H9 (cell line): ENCODE measurements at regions not wholly inside any gene's neighbourhood (a gene's known extent, or its start where the extent isn't known, plus 50 kb on each side); places are given as distances from the start of the nearest gene placed in this dataset.

Experiments used
- DNase-seq: peaks from one replicate; pipeline ENCODE4 v3.0.0-alpha.2; 2017
- H2AFZ ChIP-seq: one replicate; pipeline ENCODE4 v1.6.1; 2013; ENCODE audit warnings: mild to moderate bottlenecking, low read length, control low read depth, moderate library complexity
- H2AK5ac ChIP-seq: 2 replicates; pipeline ENCODE4 v1.6.1; 2013; ENCODE audit warnings: low read length, control low read depth, mixed read lengths; ENCODE audit not compliant: insufficient read length
- H2BK120ac ChIP-seq: one replicate; pipeline ENCODE4 v1.6.1; 2013; ENCODE audit warnings: low read depth, mild to moderate bottlenecking, low read length, control low read depth, inconsistent platforms; ENCODE audit not compliant: poor library complexity, severe bottlenecking
- H2BK12ac ChIP-seq: 2 replicates; pipeline ENCODE4 v1.6.1; 2013; ENCODE audit warnings: low read length, control low read depth, mixed read lengths, low read depth; ENCODE audit not compliant: insufficient read length
- H2BK15ac ChIP-seq: 2 replicates; pipeline ENCODE4 v1.6.1; 2013; ENCODE audit warnings: low read depth, low read length, control low read depth
- H2BK20ac ChIP-seq: one replicate; pipeline ENCODE4 v1.6.1; 2013; ENCODE audit warnings: low read depth, mild to moderate bottlenecking, low read length, control low read depth, inconsistent platforms; ENCODE audit not compliant: poor library complexity, severe bottlenecking
- H2BK5ac ChIP-seq: 2 replicates; pipeline ENCODE4 v1.6.1; 2013; ENCODE audit warnings: low read length, control low read depth, mixed read lengths; ENCODE audit not compliant: insufficient read length
- H3K14ac ChIP-seq: 2 replicates; pipeline ENCODE4 v1.6.1; 2013; ENCODE audit warnings: low read length, control low read depth; ENCODE audit not compliant: insufficient read depth
- H3K18ac ChIP-seq: 2 replicates; pipeline ENCODE4 v1.6.1; 2013; ENCODE audit warnings: low read depth, mild to moderate bottlenecking, mixed read lengths, low read length, control low read depth; ENCODE audit not compliant: insufficient read length
- H3K23ac ChIP-seq: 2 replicates; pipeline ENCODE4 v1.6.1; 2013; ENCODE audit warnings: low read length, control low read depth, mixed read lengths, low read depth; ENCODE audit not compliant: insufficient read length
- H3K23me2 ChIP-seq: 2 replicates; pipeline ENCODE4 v1.6.1; 2013; ENCODE audit warnings: low read depth, mild to moderate bottlenecking, mixed read lengths, low read length, control low read depth; ENCODE audit not compliant: insufficient read length, poor library complexity, severe bottlenecking
- H3K27ac ChIP-seq: 2 replicates; pipeline ENCODE4 v1.5.1; 2013; ENCODE audit warnings: low read length, control low read depth, mixed read lengths, low read depth; ENCODE audit not compliant: insufficient read length
- H3K27me3 ChIP-seq: 2 replicates; pipeline ENCODE4 v1.6.1; 2013; ENCODE audit warnings: low read length, control low read depth, inconsistent platforms; ENCODE audit not compliant: insufficient read depth
- H3K4ac ChIP-seq: 2 replicates; pipeline ENCODE4 v1.6.1; 2013; ENCODE audit warnings: low read depth, mild to moderate bottlenecking, control low read depth, inconsistent platforms, low read length, moderate library complexity
- H3K4me1 ChIP-seq: 2 replicates; pipeline ENCODE4 v1.6.1; 2013; ENCODE audit warnings: low read length, control low read depth, inconsistent platforms; ENCODE audit not compliant: insufficient read depth
- H3K4me2 ChIP-seq: 2 replicates; pipeline ENCODE4 v1.6.1; 2013; ENCODE audit warnings: low read length, control low read depth, mixed read lengths; ENCODE audit not compliant: insufficient read length, insufficient read depth
- H3K56ac ChIP-seq: 2 replicates; pipeline ENCODE4 v1.6.1; 2013; ENCODE audit warnings: low read depth, mild to moderate bottlenecking, mixed read lengths, low read length, control low read depth; ENCODE audit not compliant: insufficient read length
- H3K79me1 ChIP-seq: 2 replicates; pipeline ENCODE4 v1.6.1; 2013; ENCODE audit warnings: low read depth, mild to moderate bottlenecking, moderate library complexity, low read length, control low read depth, inconsistent platforms; ENCODE audit not compliant: insufficient read depth, poor library complexity, severe bottlenecking
- H3K79me2 ChIP-seq: 2 replicates; pipeline ENCODE4 v1.6.1; 2013; ENCODE audit warnings: low read length, control low read depth, inconsistent platforms; ENCODE audit not compliant: insufficient read depth
- H3K9ac ChIP-seq: 2 replicates; pipeline ENCODE4 v1.6.1; 2013; ENCODE audit warnings: low read length, control low read depth, mixed read lengths; ENCODE audit not compliant: insufficient read length; ENCODE audit errors: extremely low read depth
- H3K9me3 ChIP-seq: one replicate; pipeline ENCODE4 v1.6.1; 2013; ENCODE audit warnings: low read depth, low read length, inconsistent platforms; ENCODE audit not compliant: control insufficient read depth
- H3T11ph ChIP-seq: one replicate; pipeline ENCODE4 v1.6.1; 2013; ENCODE audit warnings: mild to moderate bottlenecking, low read length, control low read depth, inconsistent platforms
- H4K20me1 ChIP-seq: one replicate; pipeline ENCODE4 v1.6.1; 2013; ENCODE audit not compliant: control insufficient read depth, insufficient read length, insufficient read depth
- H4K5ac ChIP-seq: 2 replicates; pipeline ENCODE4 v1.6.1; 2013; ENCODE audit warnings: low read depth, mild to moderate bottlenecking, mixed read lengths, low read length, control low read depth; ENCODE audit not compliant: insufficient read length
- H4K8ac ChIP-seq: replicated peaks from 2 replicates; pipeline ENCODE4 v1.6.1; 2013; ENCODE audit warnings: low read length, control low read depth, mixed read lengths, low read depth; ENCODE audit not compliant: insufficient read length
- H4K91ac ChIP-seq: 2 replicates; pipeline ENCODE4 v1.6.1; 2013; ENCODE audit warnings: low read depth, mild to moderate bottlenecking, moderate library complexity, mixed read lengths, low read length, control low read depth; ENCODE audit not compliant: insufficient read length
- H3K27ac Mint-ChIP-seq, 3 experiments: 2 replicates in 2 of 3; 3 replicates in 1 of 3; pipeline ENCODE4 v1.8.0; 2020 to 2021; ENCODE audit warnings: mixed read lengths in 3 of 3, mild to moderate bottlenecking in 1 of 3, moderate library complexity in 1 of 3
- H3K27me3 Mint-ChIP-seq: 2 replicates; pipeline ENCODE4 v1.8.0; 2021; ENCODE audit warnings: low read depth, mild to moderate bottlenecking, moderate library complexity, mixed read lengths
- H3K36me3 Mint-ChIP-seq, 3 experiments: 2 replicates in 2 of 3; 3 replicates in 1 of 3; pipeline ENCODE4 v1.8.0; 2020 to 2021; ENCODE audit warnings: low read depth in 3 of 3, mixed read lengths in 3 of 3; ENCODE audit not compliant: insufficient read depth in 1 of 3
- H3K4me1 Mint-ChIP-seq, 2 experiments: 2 replicates each; pipeline ENCODE4 v1.8.0; 2020; ENCODE audit warnings: mixed read lengths in 2 of 2
- H3K4me3 Mint-ChIP-seq, 2 experiments: 2 replicates in 1 of 2; 3 replicates in 1 of 2; pipeline ENCODE4 v1.8.0; 2020 to 2021; ENCODE audit warnings: mild to moderate bottlenecking in 2 of 2, mixed read lengths in 2 of 2, moderate library complexity in 1 of 2
- H3K9me3 Mint-ChIP-seq, 2 experiments: 2 replicates in 1 of 2; 3 replicates in 1 of 2; pipeline ENCODE4 v1.8.0; 2020; ENCODE audit warnings: mild to moderate bottlenecking in 2 of 2, mixed read lengths in 2 of 2, moderate library complexity in 1 of 2
- WGBS: extraction: QIAGEN DNeasy Blood & Tissue Kit; methylation state at CpG from one replicate; pipeline ENCODE4 v1.1.7; 2013; ENCODE audit warnings: missing lambda C conversion rate, low lambda C conversion rate, mixed read lengths; ENCODE audit not compliant: insufficient read length; ENCODE audit errors: extremely low coverage; 5-methylcytosine and 5-hydroxymethylcytosine counted together
- TF ChIP-seq, protein P1 (sequence below): fragments of 200-600 bp; sonication (generic); conservative IDR thresholded peaks from 3 replicates; pipeline ENCODE4 v1.8.0; 2021; ENCODE audit warnings: antibody characterized with exemption, mild to moderate bottlenecking

GRCh38 chr1:177789956-177790355, 179.9 kb downstream of the SEC16B start:
- H2AK5ac ChIP-seq = no peak overlapping the region
- no peak overlapping the region for H4K8ac ChIP-seq
- H2BK15ac ChIP-seq = no peak overlapping the region
- no CpG with 5 or more reads among the region's 3 CpGs for WGBS
- no peak overlapping the region for H3K18ac ChIP-seq
- H3K79me1 ChIP-seq = no peaks in the 10 kb centered on the region
- no peaks in the 10 kb centered on the region for H4K20me1 ChIP-seq
- no peak overlapping the region for H3K14ac ChIP-seq
- no peaks in the 10 kb centered on the region for H3K9me3 ChIP-seq
- peaks cover 3% of the 10 kb centered on the region for H3K27me3 Mint-ChIP-seq
- H3K27ac Mint-ChIP-seq = no peak overlapping the region
- H3T11ph ChIP-seq = no peak overlapping the region
- H3K27me3 ChIP-seq = no peaks in the 10 kb centered on the region
- no peak overlapping the region for H2BK12ac ChIP-seq
- DNase-seq = no peak
- H3K23ac ChIP-seq = no peak overlapping the region
- H2BK120ac ChIP-seq = no peak overlapping the region
- no peak overlapping the region for H3K4me3 Mint-ChIP-seq
- no peak overlapping the region for H4K5ac ChIP-seq
- no peaks in the 10 kb centered on the region for H3K23me2 ChIP-seq
- TF ChIP-seq, protein P1, sequence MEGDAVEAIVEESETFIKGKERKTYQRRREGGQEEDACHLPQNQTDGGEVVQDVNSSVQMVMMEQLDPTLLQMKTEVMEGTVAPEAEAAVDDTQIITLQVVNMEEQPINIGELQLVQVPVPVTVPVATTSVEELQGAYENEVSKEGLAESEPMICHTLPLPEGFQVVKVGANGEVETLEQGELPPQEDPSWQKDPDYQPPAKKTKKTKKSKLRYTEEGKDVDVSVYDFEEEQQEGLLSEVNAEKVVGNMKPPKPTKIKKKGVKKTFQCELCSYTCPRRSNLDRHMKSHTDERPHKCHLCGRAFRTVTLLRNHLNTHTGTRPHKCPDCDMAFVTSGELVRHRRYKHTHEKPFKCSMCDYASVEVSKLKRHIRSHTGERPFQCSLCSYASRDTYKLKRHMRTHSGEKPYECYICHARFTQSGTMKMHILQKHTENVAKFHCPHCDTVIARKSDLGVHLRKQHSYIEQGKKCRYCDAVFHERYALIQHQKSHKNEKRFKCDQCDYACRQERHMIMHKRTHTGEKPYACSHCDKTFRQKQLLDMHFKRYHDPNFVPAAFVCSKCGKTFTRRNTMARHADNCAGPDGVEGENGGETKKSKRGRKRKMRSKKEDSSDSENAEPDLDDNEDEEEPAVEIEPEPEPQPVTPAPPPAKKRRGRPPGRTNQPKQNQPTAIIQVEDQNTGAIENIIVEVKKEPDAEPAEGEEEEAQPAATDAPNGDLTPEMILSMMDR = no peak
- no peak overlapping the region for H3K9ac ChIP-seq
- peaks cover 4 to 7% (median 6%) of the 10 kb centered on the region in 3 experiments; a peak in 4 of 7 replicates for H3K36me3 Mint-ChIP-seq
- H4K91ac ChIP-seq = no peak overlapping the region
- no peak overlapping the region for H3K56ac ChIP-seq
- no peak overlapping the region for H2AFZ ChIP-seq
- H3K4me2 ChIP-seq = no peak overlapping the region
- H3K27ac ChIP-seq = no peak overlapping the region
- peaks cover 23 to 25% of the 10 kb centered on the region in 2 experiments for H3K4me1 Mint-ChIP-seq
- H3K4ac ChIP-seq = no peak overlapping the region
- peaks cover 12% of the 10 kb centered on the region for H3K4me1 ChIP-seq
- H2BK5ac ChIP-seq = no peak overlapping the region
- H3K9me3 Mint-ChIP-seq = peaks cover 8 to 11% of the 10 kb centered on the region in 2 experiments
- no peaks in the 10 kb centered on the region for H3K79me2 ChIP-seq
- no peak overlapping the region for H2BK20ac ChIP-seq
